Glutamatergic neuron (in vitro differentiated cells): ENCODE measurements at regions not wholly inside any gene's neighbourhood (a gene's known extent, or its start where the extent isn't known, plus 50 kb on each side); places are given as distances from the start of the nearest gene placed in this dataset.

Experiments
- DNase-seq: peaks from one replicate; pipeline ENCODE4 v3.0.0; 2022
- H3K27ac Mint-ChIP-seq: one replicate; pipeline ENCODE4 v1.8.0; 2020; ENCODE audit warnings: mild to moderate bottlenecking, mixed read lengths, inconsistent platforms; ENCODE audit not compliant: unreplicated experiment
- H3K27me3 Mint-ChIP-seq: one replicate; pipeline ENCODE4 v1.8.0; 2020; ENCODE audit warnings: mild to moderate bottlenecking, moderate library complexity, mixed read lengths, inconsistent platforms; ENCODE audit not compliant: unreplicated experiment
- H3K36me3 Mint-ChIP-seq: one replicate; pipeline ENCODE4 v1.8.0; 2020; ENCODE audit warnings: mild to moderate bottlenecking, mixed read lengths, inconsistent platforms; ENCODE audit not compliant: unreplicated experiment
- H3K4me1 Mint-ChIP-seq: one replicate; pipeline ENCODE4 v1.8.0; 2020; ENCODE audit warnings: mild to moderate bottlenecking, low read depth, mixed read lengths, inconsistent platforms; ENCODE audit not compliant: unreplicated experiment
- H3K4me3 Mint-ChIP-seq: one replicate; pipeline ENCODE4 v1.8.0; 2020; ENCODE audit warnings: mild to moderate bottlenecking, mixed read lengths, inconsistent platforms; ENCODE audit not compliant: unreplicated experiment
- H3K9me3 Mint-ChIP-seq: one replicate; pipeline ENCODE4 v1.8.0; 2020; ENCODE audit warnings: mild to moderate bottlenecking, moderate library complexity, mixed read lengths, inconsistent platforms; ENCODE audit not compliant: unreplicated experiment
- TF ChIP-seq, protein P1 (sequence below): fragments of 200-600 bp; sonication (generic); IDR thresholded peaks from one replicate; pipeline ENCODE4 v1.5.0; 2021; ENCODE audit not compliant: partially characterized antibody, unreplicated experiment

DNA sequence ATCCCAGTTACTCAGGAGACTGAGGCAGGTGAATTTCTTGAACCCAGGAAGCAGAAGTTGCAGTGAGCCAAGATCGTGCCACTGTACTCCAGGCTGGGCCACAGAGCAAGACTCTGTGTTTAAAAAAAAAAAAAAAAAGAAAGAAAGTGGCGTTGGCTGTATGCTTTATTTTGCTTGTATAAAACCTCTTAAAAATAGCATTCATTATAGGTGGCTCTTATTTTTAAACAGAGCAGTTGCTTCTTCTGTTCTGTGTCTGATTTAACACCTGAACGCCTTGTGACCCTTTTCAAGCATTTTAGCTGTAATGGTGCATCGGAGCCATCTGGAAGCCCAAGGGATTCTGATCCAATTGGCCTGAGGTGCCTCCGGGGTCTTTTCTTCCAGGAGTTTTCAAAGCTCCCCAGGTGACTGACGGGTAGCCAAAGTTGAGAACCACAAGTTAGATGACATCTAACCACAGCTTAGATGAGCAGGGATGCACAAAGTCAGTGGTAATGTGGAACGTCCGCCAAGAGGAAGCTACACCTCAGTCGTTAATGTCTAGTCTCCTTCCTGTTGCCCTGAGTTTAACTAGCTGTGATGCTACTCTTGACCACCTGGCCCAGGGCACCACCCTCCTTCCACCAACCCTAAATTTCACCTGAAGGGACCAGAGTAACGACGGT, 274.6 kb upstream of the KLF6 start:
- DNase-seq: no peak
- Mint-ChIP-seq H3K4me1 (no peaks in the 10 kb centered on the region), H3K27ac (no peak overlapping the region), H3K4me3 (no peak overlapping the region), H3K9me3 (peaks cover 5% of the 10 kb centered on the region), H3K36me3 (no peaks in the 10 kb centered on the region), H3K27me3 (peaks cover 5% of the 10 kb centered on the region)
- TF ChIP-seq, protein P1, sequence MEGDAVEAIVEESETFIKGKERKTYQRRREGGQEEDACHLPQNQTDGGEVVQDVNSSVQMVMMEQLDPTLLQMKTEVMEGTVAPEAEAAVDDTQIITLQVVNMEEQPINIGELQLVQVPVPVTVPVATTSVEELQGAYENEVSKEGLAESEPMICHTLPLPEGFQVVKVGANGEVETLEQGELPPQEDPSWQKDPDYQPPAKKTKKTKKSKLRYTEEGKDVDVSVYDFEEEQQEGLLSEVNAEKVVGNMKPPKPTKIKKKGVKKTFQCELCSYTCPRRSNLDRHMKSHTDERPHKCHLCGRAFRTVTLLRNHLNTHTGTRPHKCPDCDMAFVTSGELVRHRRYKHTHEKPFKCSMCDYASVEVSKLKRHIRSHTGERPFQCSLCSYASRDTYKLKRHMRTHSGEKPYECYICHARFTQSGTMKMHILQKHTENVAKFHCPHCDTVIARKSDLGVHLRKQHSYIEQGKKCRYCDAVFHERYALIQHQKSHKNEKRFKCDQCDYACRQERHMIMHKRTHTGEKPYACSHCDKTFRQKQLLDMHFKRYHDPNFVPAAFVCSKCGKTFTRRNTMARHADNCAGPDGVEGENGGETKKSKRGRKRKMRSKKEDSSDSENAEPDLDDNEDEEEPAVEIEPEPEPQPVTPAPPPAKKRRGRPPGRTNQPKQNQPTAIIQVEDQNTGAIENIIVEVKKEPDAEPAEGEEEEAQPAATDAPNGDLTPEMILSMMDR: no peak

- no peak for DNase-seq
Measured at GRCh38 chr10:4058514-4059029, 273.6 kb upstream of the KLF6 start.

DNA sequence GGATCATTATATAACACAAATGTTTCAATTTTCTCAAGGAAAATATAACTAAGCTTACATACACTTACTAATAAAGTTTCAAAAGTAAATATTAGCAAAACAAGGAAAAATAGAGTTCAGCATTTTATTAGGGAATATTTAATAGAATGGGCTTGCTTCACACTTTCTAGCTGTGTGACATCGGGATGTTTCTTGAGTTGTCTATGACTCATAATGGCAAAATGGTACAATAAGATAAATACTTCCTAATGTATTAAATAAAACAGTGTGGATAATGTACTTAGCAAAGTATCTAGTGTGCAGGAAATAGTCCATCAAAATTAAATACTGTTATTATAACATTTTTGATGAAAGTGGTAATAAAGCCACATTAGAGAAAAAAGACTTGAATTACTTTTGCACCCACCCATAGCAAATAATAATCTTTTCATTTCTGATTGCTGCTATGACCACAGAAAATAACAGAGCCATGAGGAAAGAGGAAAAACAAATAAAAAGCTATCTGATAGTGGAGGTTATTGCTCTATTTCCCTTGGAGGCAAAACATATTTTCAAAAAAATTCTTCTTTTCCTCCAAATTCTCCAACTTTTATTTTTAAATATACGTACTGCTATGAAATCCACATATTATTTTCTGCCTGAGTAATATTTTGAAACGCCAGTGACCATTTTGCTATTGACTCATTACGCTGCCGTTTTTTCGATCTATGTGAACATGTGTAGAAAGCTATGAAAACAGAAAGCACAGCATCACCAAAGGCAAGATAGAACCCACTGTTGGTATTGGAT, 272.9 kb upstream of the KLF6 start:
- Mint-ChIP-seq H3K4me1 (no peaks in the 10 kb centered on the region), H3K27ac (no peak overlapping the region), H3K36me3 (no peaks in the 10 kb centered on the region), H3K9me3 (peaks cover 2% of the 10 kb centered on the region), H3K4me3 (no peak overlapping the region), H3K27me3 (peaks cover 3% of the 10 kb centered on the region)
- no peak for DNase-seq
- TF ChIP-seq, protein P1: no peak

More at GRCh38 chr10:4058514-4059029, 273.6 kb upstream of the KLF6 start:
- Mint-ChIP-seq H3K36me3 (no peaks in the 10 kb centered on the region), H3K4me3 (no peak overlapping the region), H3K4me1 (no peaks in the 10 kb centered on the region), H3K27me3 (peaks cover 5% of the 10 kb centered on the region), H3K9me3 (peaks cover 2% of the 10 kb centered on the region), H3K27ac (no peak overlapping the region)
- TF ChIP-seq, protein P1: no peak

DNA sequence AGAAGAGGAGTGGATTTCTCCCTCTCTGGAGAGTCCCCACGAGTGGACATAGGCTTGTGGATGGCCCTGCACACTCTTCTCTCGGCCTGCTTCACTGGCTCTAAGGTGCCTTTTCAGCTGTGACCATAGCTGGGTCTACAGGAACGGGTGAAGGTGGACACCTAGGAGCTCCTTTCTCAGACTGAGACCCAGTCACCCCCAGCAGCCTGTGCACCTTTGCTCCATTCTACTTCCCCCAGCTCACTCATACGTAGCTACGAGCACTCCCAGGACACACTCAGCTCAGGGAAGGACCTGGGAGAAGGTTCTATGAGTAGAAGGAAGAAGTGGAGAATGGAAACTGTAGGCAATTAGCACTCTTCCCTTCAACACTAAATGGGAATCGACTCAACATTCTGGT, 272.0 kb upstream of the KLF6 start:
- H3K9me3 Mint-ChIP-seq: peaks cover 2% of the 10 kb centered on the region
- H3K27me3 Mint-ChIP-seq: peaks cover 3% of the 10 kb centered on the region
- DNase-seq: no peak
- H3K4me3 Mint-ChIP-seq: no peak overlapping the region
- no peaks in the 10 kb centered on the region for H3K4me1 Mint-ChIP-seq
- no peaks in the 10 kb centered on the region for H3K36me3 Mint-ChIP-seq
- TF ChIP-seq, protein P1: no peak
- H3K27ac Mint-ChIP-seq: no peak overlapping the region
